IMR-90 (cell line): ENCODE measurements at regions not wholly inside any gene's neighbourhood (a gene's known extent, or its start where the extent isn't known, plus 50 kb on each side); places are given as distances from the start of the nearest gene placed in this dataset.
"Not testable (repeated sequence)": the region's sequence is repeated elsewhere in the genome, so short reads cannot be mapped to it uniquely, and the experiment has no call there.

Experiments
- BHLHE40 ChIP-seq: fragments of 150-350 bp; IDR thresholded peaks from 2 replicates; pipeline ENCODE4 v1.6.1; 2016; ENCODE audit warnings: mild to moderate bottlenecking, low read depth, low read length
- CEBPB ChIP-seq: IDR thresholded peaks from 2 replicates; pipeline ENCODE4 v1.6.1; 2012; ENCODE audit warnings: low read depth, low read length, improper control_type of control experiment
- FOS ChIP-seq: fragments of 150-350 bp; IDR thresholded peaks from 2 replicates; pipeline ENCODE4 v1.6.1; 2016; ENCODE audit warnings: low read depth, low read length
- MAFK ChIP-seq: IDR thresholded peaks from 2 replicates; pipeline ENCODE4 v1.6.1; 2012; ENCODE audit warnings: low read depth, low read length, improper control_type of control experiment
- MXI1 ChIP-seq: IDR thresholded peaks from 2 replicates; pipeline ENCODE4 v1.6.1; 2012; ENCODE audit warnings: low read depth, mild to moderate bottlenecking, low read length, moderate library complexity, borderline replicate concordance
- POLR2A ChIP-seq: IDR thresholded peaks from 2 replicates; pipeline ENCODE4 v1.6.1; 2012; ENCODE audit warnings: mild to moderate bottlenecking, low read depth, low read length
- RAD21 ChIP-seq: IDR thresholded peaks from 2 replicates; pipeline ENCODE4 v1.6.1; 2012; ENCODE audit warnings: low read length, improper control_type of control experiment
- RCOR1 ChIP-seq: IDR thresholded peaks from 2 replicates; pipeline ENCODE4 v1.6.1; 2012; ENCODE audit warnings: mild to moderate bottlenecking, low read length, improper control_type of control experiment; ENCODE audit not compliant: insufficient replicate concordance
- SMC3 ChIP-seq: fragments of 150-350 bp; IDR thresholded peaks from 2 replicates; pipeline ENCODE4 v1.6.1; 2016; ENCODE audit warnings: low read depth, mild to moderate bottlenecking, antibody characterized with exemption, low read length, moderate library complexity
- TF ChIP-seq, protein P1 (sequence below): conservative IDR thresholded peaks from 2 replicates; pipeline ENCODE4 v1.5.1; 2012; ENCODE audit warnings: mild to moderate bottlenecking, low read depth, low read length, improper control_type of control experiment
- TF ChIP-seq, protein P2 (sequence below): fragments of 150-350 bp; IDR thresholded peaks from 2 replicates; pipeline ENCODE4 v1.6.1; 2016; ENCODE audit warnings: low read depth, mild to moderate bottlenecking, low read length, moderate library complexity, borderline replicate concordance

DNA sequence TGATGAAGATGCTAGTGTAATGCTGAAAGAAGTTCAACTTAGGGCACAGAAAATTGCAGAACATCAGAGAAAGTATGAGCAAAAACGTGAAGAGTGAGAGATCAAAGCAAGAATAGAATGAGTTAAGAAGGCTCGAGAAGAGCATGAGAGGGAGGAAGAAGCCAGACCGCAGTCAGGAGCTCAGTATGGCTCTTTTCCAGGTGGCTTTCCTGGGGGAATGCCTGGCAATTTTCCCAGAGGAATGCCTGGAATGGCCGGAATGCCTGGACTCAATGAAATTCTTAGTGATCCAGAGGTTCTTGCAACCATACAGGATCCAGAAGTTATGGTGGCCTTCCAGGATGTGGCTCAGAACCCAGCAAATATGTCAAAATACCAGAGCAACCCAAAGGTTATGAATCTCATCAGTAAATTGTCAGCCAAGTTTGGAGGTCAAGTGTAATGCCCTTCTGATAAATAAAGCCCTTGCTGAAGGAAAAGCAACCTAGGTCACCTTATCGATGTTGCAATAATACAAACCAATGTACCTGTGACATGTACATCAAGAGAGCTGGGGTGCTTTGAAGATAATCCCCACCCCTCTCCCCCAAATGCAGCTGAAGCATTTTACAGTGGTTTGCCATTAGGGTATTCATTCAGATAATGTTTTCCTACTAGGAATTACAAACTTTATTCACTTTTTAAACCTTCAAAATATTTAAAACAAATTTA is 277.9 kb downstream of the LPIN1 start:
- TF ChIP-seq, protein P1, sequence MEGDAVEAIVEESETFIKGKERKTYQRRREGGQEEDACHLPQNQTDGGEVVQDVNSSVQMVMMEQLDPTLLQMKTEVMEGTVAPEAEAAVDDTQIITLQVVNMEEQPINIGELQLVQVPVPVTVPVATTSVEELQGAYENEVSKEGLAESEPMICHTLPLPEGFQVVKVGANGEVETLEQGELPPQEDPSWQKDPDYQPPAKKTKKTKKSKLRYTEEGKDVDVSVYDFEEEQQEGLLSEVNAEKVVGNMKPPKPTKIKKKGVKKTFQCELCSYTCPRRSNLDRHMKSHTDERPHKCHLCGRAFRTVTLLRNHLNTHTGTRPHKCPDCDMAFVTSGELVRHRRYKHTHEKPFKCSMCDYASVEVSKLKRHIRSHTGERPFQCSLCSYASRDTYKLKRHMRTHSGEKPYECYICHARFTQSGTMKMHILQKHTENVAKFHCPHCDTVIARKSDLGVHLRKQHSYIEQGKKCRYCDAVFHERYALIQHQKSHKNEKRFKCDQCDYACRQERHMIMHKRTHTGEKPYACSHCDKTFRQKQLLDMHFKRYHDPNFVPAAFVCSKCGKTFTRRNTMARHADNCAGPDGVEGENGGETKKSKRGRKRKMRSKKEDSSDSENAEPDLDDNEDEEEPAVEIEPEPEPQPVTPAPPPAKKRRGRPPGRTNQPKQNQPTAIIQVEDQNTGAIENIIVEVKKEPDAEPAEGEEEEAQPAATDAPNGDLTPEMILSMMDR: not testable (repeated sequence)
- TF ChIP-seq RAD21, RCOR1, POLR2A, MAFK, FOS, BHLHE40, SMC3, MXI1: not testable (repeated sequence)
- TF ChIP-seq, protein P2, sequence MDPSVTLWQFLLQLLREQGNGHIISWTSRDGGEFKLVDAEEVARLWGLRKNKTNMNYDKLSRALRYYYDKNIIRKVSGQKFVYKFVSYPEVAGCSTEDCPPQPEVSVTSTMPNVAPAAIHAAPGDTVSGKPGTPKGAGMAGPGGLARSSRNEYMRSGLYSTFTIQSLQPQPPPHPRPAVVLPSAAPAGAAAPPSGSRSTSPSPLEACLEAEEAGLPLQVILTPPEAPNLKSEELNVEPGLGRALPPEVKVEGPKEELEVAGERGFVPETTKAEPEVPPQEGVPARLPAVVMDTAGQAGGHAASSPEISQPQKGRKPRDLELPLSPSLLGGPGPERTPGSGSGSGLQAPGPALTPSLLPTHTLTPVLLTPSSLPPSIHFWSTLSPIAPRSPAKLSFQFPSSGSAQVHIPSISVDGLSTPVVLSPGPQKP: not testable (repeated sequence)
- peak; percentile 84 for TF ChIP-seq CEBPB
